MV-4-11 (cell line): ENCODE measurements at regions not wholly inside any gene's neighbourhood (a gene's known extent, or its start where the extent isn't known, plus 50 kb on each side); places are given as distances from the start of the nearest gene placed in this dataset.

ENCODE experiments used
- DNase-seq: peaks from one replicate; lab custom pipeline; 2025; lab: John Stamatoyannopoulos, UW

GRCh38 chr9:28197653-28198052 is 624.4 kb upstream of the C9orf72 start:
- no peak for DNase-seq

- DNase-seq, result no peak
These were observed 629.8 kb upstream of the C9orf72 start for GRCh38 chr9:28203036-28203435.

GRCh38 chr9:28206280-28206679 is 633.0 kb upstream of the C9orf72 start:
- DNase-seq, result no peak

- DNase-seq, result no peak
These were observed 634.4 kb upstream of the C9orf72 start for GRCh38 chr9:28207657-28208056.

- no peak for DNase-seq
These were observed 635.8 kb upstream of the C9orf72 start for GRCh38 chr9:28209130-28209529.

GRCh38 chr9:28212979-28213378 is 639.7 kb upstream of the C9orf72 start:
- DNase-seq, result no peak

GRCh38 chr9:28215536-28216299 is 642.4 kb upstream of the C9orf72 start:
- DNase-seq, result no peak

- DNase-seq, result no peak
These were observed 659.4 kb upstream of the C9orf72 start for GRCh38 chr9:28232686-28233085.

GRCh38 chr9:28234133-28234893 is 661.0 kb upstream of the C9orf72 start:
- peak; percentile 88 for DNase-seq

GRCh38 chr9:28234894-28235277 is 661.6 kb upstream of the C9orf72 start:
- DNase-seq, result peak; percentile 51

- no peak for DNase-seq
These were observed 676.1 kb upstream of the C9orf72 start for GRCh38 chr9:28249424-28249823.

- no peak for DNase-seq
These were observed 681.9 kb upstream of the C9orf72 start for GRCh38 chr9:28255174-28255573.

GRCh38 chr9:28260330-28260729 is 687.0 kb upstream of the C9orf72 start:
- DNase-seq, result no peak

- DNase-seq, result no peak
These were observed 691.1 kb upstream of the C9orf72 start for GRCh38 chr9:28264368-28264767.

GRCh38 chr9:28267351-28267750 is 694.1 kb upstream of the C9orf72 start:
- no peak for DNase-seq

- no peak for DNase-seq
These were observed 696.9 kb upstream of the C9orf72 start for GRCh38 chr9:28270156-28270555.

- DNase-seq, result no peak
These were observed 698.8 kb upstream of the C9orf72 start for GRCh38 chr9:28272127-28272526.

GRCh38 chr9:28287455-28287854 is 714.2 kb upstream of the C9orf72 start:
- no peak for DNase-seq

GRCh38 chr9:28289746-28290145 is 716.5 kb upstream of the C9orf72 start:
- DNase-seq, result no peak

GRCh38 chr9:28293369-28294090 is 720.2 kb upstream of the C9orf72 start:
- no peak for DNase-seq

GRCh38 chr9:28301281-28301680 is 728.0 kb upstream of the C9orf72 start:
- no peak for DNase-seq

GRCh38 chr9:28317745-28318144 is 744.5 kb upstream of the C9orf72 start:
- DNase-seq, result no peak

GRCh38 chr9:28318515-28318914 is 745.2 kb upstream of the C9orf72 start:
- no peak for DNase-seq
